A673 (cell line): ENCODE measurements at regions not wholly inside any gene's neighbourhood (a gene's known extent, or its start where the extent isn't known, plus 50 kb on each side); places are given as distances from the start of the nearest gene placed in this dataset.

Experiments used
- EZH2 ChIP-seq: fragments of 200-600 bp; sonication (generic); IDR thresholded peaks from 2 replicates; pipeline ENCODE4 v1.6.1; 2017; ENCODE audit warnings: borderline replicate concordance, low read depth, mild to moderate bottlenecking, mixed read lengths, antibody characterized with exemption, low read length; ENCODE audit not compliant: poor library complexity, severe bottlenecking
- TF ChIP-seq, protein P1 (sequence below): fragments of 300-800, 200-600 bp; sonication (generic); conservative IDR thresholded peaks from 2 replicates; pipeline ENCODE4 v1.5.1; 2017; ENCODE audit warnings: low read depth, mild to moderate bottlenecking, antibody characterized with exemption, low read length, moderate library complexity, mixed read lengths

DNA sequence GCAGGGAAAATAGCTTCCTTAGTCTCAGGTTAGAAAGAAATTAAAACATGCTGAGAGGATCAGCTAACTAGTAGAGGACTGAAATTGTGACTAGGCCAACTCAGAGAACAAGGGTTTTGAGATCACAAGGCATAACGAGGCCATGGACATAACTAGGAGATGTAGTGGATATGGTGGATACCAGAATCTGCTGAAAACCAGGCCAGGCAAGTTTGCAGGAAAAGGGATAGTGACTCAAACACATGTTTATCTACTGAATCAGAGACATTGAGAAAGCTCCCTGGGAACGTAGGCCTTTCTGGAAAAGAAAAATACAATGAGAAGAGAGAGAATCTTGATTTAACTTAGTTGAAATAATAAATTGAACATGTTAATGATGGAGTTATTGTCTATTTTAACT is 326.5 kb upstream of the GBE1 start:
- TF ChIP-seq, protein P1, sequence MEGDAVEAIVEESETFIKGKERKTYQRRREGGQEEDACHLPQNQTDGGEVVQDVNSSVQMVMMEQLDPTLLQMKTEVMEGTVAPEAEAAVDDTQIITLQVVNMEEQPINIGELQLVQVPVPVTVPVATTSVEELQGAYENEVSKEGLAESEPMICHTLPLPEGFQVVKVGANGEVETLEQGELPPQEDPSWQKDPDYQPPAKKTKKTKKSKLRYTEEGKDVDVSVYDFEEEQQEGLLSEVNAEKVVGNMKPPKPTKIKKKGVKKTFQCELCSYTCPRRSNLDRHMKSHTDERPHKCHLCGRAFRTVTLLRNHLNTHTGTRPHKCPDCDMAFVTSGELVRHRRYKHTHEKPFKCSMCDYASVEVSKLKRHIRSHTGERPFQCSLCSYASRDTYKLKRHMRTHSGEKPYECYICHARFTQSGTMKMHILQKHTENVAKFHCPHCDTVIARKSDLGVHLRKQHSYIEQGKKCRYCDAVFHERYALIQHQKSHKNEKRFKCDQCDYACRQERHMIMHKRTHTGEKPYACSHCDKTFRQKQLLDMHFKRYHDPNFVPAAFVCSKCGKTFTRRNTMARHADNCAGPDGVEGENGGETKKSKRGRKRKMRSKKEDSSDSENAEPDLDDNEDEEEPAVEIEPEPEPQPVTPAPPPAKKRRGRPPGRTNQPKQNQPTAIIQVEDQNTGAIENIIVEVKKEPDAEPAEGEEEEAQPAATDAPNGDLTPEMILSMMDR: no peak
- TF ChIP-seq EZH2: no peak
